Pancreas (tissue), 10 donors: ENCODE measurements at regions not wholly inside any gene's neighbourhood (a gene's known extent, or its start where the extent isn't known, plus 50 kb on each side); places are given as distances from the start of the nearest gene placed in this dataset.

Experiments used
- ATAC-seq, 4 donors: fragments of 200-7000 bp; cut with Tn5 transposase; one replicate each; pipeline versions ENCODE4 v1.8.0 to v1.9.1; 2020; ENCODE audit warnings: mild to moderate bottlenecking in 4 of 4, moderate library complexity in 4 of 4
- DNase-seq, 6 donors: peaks; one replicate each; pipeline ENCODE4 v3.0.0-alpha.2; 2020
- FAIRE-seq: peaks from 2 replicates; lab custom pipeline; 2012; peaks lifted over from hg19 to GRCh38; lab: Jason Lieb, UNC
- H3K27ac ChIP-seq, 4 donors: fragments of 200-600 bp; sonication (generic); 1 replicate in 3 of 4; 2 replicates in 1 of 4; pipeline versions ENCODE4 v1.5.0 to v1.8.0; 2020
- H3K27me3 ChIP-seq, 4 donors: fragments of 200-600 bp; one replicate each; pipeline ENCODE4 v1.8.0; 2021
- H3K36me3 ChIP-seq, 3 donors: fragments of 200-600 bp; sonication (generic) in 1 of 3; one replicate each; pipeline versions ENCODE4 v1.5.0 to v1.8.0; 2020 to 2021
- H3K4me1 ChIP-seq, 3 donors: fragments of 200-600 bp; one replicate each; pipeline ENCODE4 v1.8.0; 2021
- H3K4me3 ChIP-seq, 4 donors: fragments of 200-600 bp; sonication (generic) in 2 of 4; one replicate each; pipeline versions ENCODE4 v1.5.0 to v1.8.0; 2020 to 2021
- H3K9me3 ChIP-seq, 4 donors: fragments of 200-600 bp; one replicate each; pipeline ENCODE4 v1.8.0; 2021
- WGBS, 2 donors: extraction: QIAGEN DNeasy Blood & Tissue Kit; methylation state at CpG; one replicate each; pipeline ENCODE4 v1.1.7; 2013; 5-methylcytosine and 5-hydroxymethylcytosine counted together
- intact Hi-C, 3 donors: fragments of 100-400 bp; cut with DNase I; formaldehyde crosslinking; loops; one replicate each; pipeline versions ENCODE4 v1.11.1 to v1.14.2; 2022
- TF ChIP-seq, protein P1 (sequence below), 4 donors: fragments of 200-600 bp; sonication (generic) in 3 of 4; IDR thresholded peaks; one replicate each; pipeline versions ENCODE4 v1.5.0 to v1.8.0; 2021; ENCODE audit warnings: antibody characterized with exemption in 4 of 4
- donor health status: healthy with polysubstance abuse.
- donor health status: DM: no; HTN: no; CAD: no; lungs with moderate emphysema.
- donor health status: DM: no; HTN: no; CAD: no.
- donor health status: control.
- donor health status: control.
- donor health status: Bipolar disorder and iron deficiency.
- donor health status: DM: yes; HTN: yes; CAD: no.
- donor health status: DM: no; HTN: no; CAD: no.
- donor health status: DM: no; HTN: no; CAD: no.
- donor health status: DM: yes; HTN: yes; CAD: no.

DNA sequence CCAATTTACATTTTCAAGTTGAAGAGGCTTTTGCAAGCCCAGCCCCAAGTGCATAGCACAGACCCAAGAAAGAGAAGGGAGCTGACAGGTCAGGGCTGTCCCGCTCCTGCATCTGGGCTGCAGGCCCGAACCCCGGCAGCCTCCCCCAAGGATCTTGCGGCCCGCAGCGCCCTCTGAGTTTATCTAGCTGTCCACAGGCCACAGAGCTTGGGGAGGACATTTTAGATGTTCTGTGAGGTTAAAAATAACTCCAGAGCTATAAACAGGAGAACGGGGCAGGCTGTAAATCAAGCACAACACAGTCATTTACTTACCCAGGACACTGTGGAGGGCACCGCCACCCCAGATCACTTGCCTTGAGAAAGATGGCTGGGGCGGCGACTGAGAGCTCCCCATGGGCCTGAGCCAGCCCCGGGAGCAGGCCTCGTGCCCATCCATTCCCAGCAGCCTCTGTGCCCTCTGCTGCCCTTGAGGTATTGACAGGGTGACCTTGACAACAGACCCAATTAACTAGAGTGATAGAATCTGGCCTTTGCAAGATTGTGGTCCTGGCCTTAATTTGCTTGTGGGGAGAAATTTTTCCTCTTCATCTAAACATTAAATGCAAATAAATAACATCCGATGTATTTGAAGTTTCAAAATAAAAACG, 563.0 kb downstream of the TCERG1L start:
- TF ChIP-seq, protein P1, sequence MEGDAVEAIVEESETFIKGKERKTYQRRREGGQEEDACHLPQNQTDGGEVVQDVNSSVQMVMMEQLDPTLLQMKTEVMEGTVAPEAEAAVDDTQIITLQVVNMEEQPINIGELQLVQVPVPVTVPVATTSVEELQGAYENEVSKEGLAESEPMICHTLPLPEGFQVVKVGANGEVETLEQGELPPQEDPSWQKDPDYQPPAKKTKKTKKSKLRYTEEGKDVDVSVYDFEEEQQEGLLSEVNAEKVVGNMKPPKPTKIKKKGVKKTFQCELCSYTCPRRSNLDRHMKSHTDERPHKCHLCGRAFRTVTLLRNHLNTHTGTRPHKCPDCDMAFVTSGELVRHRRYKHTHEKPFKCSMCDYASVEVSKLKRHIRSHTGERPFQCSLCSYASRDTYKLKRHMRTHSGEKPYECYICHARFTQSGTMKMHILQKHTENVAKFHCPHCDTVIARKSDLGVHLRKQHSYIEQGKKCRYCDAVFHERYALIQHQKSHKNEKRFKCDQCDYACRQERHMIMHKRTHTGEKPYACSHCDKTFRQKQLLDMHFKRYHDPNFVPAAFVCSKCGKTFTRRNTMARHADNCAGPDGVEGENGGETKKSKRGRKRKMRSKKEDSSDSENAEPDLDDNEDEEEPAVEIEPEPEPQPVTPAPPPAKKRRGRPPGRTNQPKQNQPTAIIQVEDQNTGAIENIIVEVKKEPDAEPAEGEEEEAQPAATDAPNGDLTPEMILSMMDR (IDR thresholded peaks at IDR 0.05) = no peak
- no peak overlapping the region for H3K4me3 ChIP-seq
- H3K27ac ChIP-seq = no peak overlapping the region
- no peaks in the 10 kb centered on the region for H3K4me1 ChIP-seq
- no peaks in the 10 kb centered on the region for H3K9me3 ChIP-seq
- intact Hi-C loops = no loop called here
- DNase-seq (peak in 1 of 6 donors; percentile 30), ATAC-seq (no peak), FAIRE-seq (no peak)
- no peaks in the 10 kb centered on the region for H3K27me3 ChIP-seq
- 66 to 75% methylated on average over 14 of the region's 14 CpGs for WGBS, 2 donors
- no peaks in the 10 kb centered on the region for H3K36me3 ChIP-seq

DNA sequence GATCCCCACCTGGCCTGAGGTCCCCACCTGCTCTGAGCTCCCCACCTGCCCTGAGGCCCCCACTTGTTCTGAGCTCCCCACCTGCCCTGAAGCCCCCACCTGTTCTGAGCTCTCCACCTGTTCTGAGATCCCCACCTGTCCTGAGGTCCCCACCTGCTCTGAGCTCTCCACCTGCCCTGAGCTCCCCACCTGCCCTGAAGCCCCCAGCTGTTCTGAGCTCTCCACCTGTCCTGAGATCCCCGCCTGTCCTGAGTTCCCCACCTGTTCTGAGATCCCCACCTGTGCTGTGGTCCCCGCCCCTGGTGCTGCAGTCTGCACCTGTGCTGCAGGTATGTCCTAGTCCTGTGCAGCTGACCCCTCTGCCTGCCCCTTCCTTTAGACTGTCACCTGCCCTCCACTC, 561.6 kb downstream of the TCERG1L start:
- H3K4me3 ChIP-seq = no peak overlapping the region
- intact Hi-C loops = no loop called here
- FAIRE-seq = no peak
- no peaks in the 10 kb centered on the region for H3K9me3 ChIP-seq
- WGBS, 2 donors = 33 to 46% methylated on average over 2 of the region's 2 CpGs
- H3K27ac ChIP-seq = no peak overlapping the region
- TF ChIP-seq, protein P1 (IDR thresholded peaks at IDR 0.05) = no peak
- no peak for DNase-seq
- no peak for ATAC-seq
- no peaks in the 10 kb centered on the region for H3K27me3 ChIP-seq
- no peaks in the 10 kb centered on the region for H3K36me3 ChIP-seq
- H3K4me1 ChIP-seq = no peaks in the 10 kb centered on the region

DNA sequence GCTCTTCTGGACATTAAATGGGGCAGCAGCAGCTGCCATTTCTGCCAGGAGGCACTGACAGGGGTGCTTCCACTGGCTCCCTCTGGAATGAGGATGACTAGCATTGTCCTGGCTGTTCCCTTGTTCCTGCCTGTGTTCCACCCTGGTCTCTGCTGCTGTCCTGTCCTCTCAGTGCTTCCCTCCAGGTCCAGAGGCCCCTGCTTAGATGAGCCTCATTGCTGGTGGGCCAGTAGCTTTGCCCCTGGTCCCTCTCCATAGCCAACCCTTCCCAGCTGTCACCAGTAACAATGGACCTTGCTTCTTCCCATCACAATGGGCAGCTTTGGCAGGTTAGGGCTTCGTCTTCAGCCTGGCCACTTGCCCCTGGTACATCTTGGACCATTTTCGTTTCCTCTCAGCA, 561.1 kb downstream of the TCERG1L start:
- DNase-seq (peak in 1 of 6 donors; percentile 29), ATAC-seq (no peak), FAIRE-seq (no peak)
- intact Hi-C loops = no loop called here
- Histone ChIP-seq H3K27ac (no peak overlapping the region), H3K9me3 (no peaks in the 10 kb centered on the region), H3K27me3 (no peaks in the 10 kb centered on the region), H3K4me3 (no peak overlapping the region), H3K36me3 (no peaks in the 10 kb centered on the region), H3K4me1 (no peaks in the 10 kb centered on the region)
- TF ChIP-seq, protein P1 (IDR thresholded peaks at IDR 0.05) = no peak
- 44 to 48% methylated on average over 2 of the region's 2 CpGs for WGBS, 2 donors

DNA sequence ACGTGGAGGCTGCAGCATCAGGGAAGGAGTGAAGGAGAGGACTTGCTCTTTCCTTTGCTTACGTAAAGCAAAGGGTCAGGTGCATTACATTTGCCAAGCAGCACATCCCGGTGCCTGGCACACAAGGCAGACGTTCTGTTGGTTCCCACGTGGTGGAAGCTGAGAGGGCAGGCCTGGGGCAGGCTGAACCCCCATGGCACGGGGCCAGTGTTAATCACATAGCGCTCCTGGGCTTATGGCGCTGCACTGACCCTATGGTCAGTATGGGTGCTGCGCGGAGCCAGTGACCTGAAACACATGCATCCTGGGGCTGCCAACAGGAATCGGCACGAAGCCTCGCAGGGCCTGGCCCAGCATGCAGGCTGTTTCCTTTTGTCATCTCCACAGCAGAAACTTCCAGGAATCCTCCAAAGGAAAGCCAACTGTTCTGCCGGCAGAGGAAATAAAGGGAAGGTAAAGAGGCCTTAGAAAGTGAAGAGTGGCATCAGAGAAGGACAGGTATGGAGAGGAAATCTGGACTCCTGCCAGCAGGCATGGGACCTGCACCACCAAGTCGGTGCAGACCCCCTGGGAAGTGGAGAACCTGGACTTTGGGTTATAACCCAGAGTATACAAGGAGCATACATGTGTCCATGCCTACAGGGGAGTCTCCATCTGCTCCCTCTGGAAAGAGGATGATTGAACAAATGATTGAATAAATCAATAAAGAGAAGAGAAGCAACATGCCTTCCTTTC, 560.2 kb downstream of the TCERG1L start:
- no peaks in the 10 kb centered on the region for H3K36me3 ChIP-seq
- H3K4me3 ChIP-seq = no peak overlapping the region
- no peak for ATAC-seq
- FAIRE-seq = no peak
- H3K27me3 ChIP-seq = no peaks in the 10 kb centered on the region
- intact Hi-C loops = no loop called here
- no peaks in the 10 kb centered on the region for H3K9me3 ChIP-seq
- TF ChIP-seq, protein P1 (IDR thresholded peaks at IDR 0.05) = no peak
- no peaks in the 10 kb centered on the region for H3K4me1 ChIP-seq
- 77 to 79% methylated on average over 15 of the region's 15 CpGs for WGBS, 2 donors
- no peak overlapping the region for H3K27ac ChIP-seq
- peak in 1 of 6 donors; percentile 46 for DNase-seq

DNA sequence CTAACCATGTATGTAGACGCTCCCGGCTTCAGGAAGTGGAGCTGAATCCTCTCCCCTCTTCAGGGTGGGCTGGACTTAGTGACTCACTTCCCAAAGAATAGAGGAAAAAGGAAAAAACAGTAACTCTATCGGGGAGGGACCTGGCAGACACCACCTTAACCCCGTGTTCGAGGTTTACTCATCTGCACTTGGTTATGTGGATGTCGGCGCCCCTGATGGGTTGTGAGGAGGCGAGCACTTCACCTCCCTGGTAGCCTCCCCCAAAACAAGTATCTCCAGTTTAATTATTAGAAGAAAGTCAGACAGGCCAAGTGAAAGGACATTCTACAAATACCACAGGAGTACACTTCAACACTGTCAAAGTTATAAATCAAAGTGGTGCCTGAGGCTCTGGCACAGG, 559.7 kb downstream of the TCERG1L start:
- TF ChIP-seq, protein P1 (IDR thresholded peaks at IDR 0.05) = no peak
- WGBS, 2 donors = 57 to 69% methylated on average over 8 of the region's 8 CpGs
- no peak for FAIRE-seq
- DNase-seq = no peak
- intact Hi-C loops = no loop called here
- Histone ChIP-seq H3K36me3 (no peaks in the 10 kb centered on the region), H3K4me3 (no peak overlapping the region), H3K9me3 (no peaks in the 10 kb centered on the region), H3K27me3 (no peaks in the 10 kb centered on the region), H3K27ac (no peak overlapping the region), H3K4me1 (no peaks in the 10 kb centered on the region)
- ATAC-seq = no peak
